ENCODE measurements at regions not wholly inside any gene's neighbourhood (a gene's known extent, or its start where the extent isn't known, plus 50 kb on each side); places are given as distances from the start of the nearest gene placed in this dataset.

- Histone ChIP-seq H3K4me3 (ENCODE audit: low read depth, low read length, poor library complexity, severe bottlenecking) (no peak overlapping the region), H3K36me3 (ENCODE audit: insufficient read depth, low read length, poor library complexity, severe bottlenecking) (no peaks in the 10 kb centered on the region), H3K27me3 (replicated peaks; ENCODE audit: insufficient read depth, low read depth, low read length, poor library complexity) (no peaks in the 10 kb centered on the region), H3K27ac (ENCODE audit: low read depth, low read length, poor library complexity, severe bottlenecking) (no peak overlapping the region), H3K4me1 (ENCODE audit: insufficient read depth, low read length, poor library complexity, severe bottlenecking) (no peaks in the 10 kb centered on the region), H3K9me3 (ENCODE audit: low read depth, low read length, poor library complexity, severe bottlenecking) (no peaks in the 10 kb centered on the region)
- BruUV-seq (replicated peaks) = no TSS peak
- POLR2A ChIA-PET (ENCODE audit: low non-redundant PET) = no interaction called here
- no peak for TF ChIP-seq EZH2 (IDR thresholded peaks at IDR 0.05; ENCODE audit: borderline replicate concordance, low read depth, low read length, poor library complexity, severe bottlenecking)
- no peak for TF ChIP-seq CTCF (conservative IDR thresholded peaks at IDR 0.05; ENCODE audit: low read depth, low read length)
- intact Hi-C loops (cut with micrococcal nuclease; ENCODE audit: unreplicated experiment) = no loop called here
- CTCF ChIA-PET = no interaction called here
- no peak for DNase-seq (ENCODE audit: low spot score)
These were observed 1211.4 kb upstream of the FAM98A start for GRCh38 chr2:34810456-34810855.

- Histone ChIP-seq H3K4me3 (ENCODE audit: low read depth, low read length, poor library complexity, severe bottlenecking) (no peak overlapping the region), H3K4me1 (ENCODE audit: insufficient read depth, low read length, poor library complexity, severe bottlenecking) (no peaks in the 10 kb centered on the region), H3K27me3 (replicated peaks; ENCODE audit: insufficient read depth, low read depth, low read length, poor library complexity) (no peaks in the 10 kb centered on the region), H3K9me3 (ENCODE audit: low read depth, low read length, poor library complexity, severe bottlenecking) (no peaks in the 10 kb centered on the region), H3K36me3 (ENCODE audit: insufficient read depth, low read length, poor library complexity, severe bottlenecking) (no peaks in the 10 kb centered on the region), H3K27ac (ENCODE audit: low read depth, low read length, poor library complexity, severe bottlenecking) (no peak overlapping the region)
- no peak for DNase-seq (ENCODE audit: low spot score)
- TF ChIP-seq EZH2 (IDR thresholded peaks at IDR 0.05; ENCODE audit: borderline replicate concordance, low read depth, low read length, poor library complexity, severe bottlenecking) (no peak), CTCF (conservative IDR thresholded peaks at IDR 0.05; ENCODE audit: low read depth, low read length) (no peak)
- CTCF ChIA-PET = no interaction called here
- POLR2A ChIA-PET (ENCODE audit: low non-redundant PET) = no interaction called here
- intact Hi-C loops (cut with micrococcal nuclease; ENCODE audit: unreplicated experiment) = no loop called here
- BruUV-seq (replicated peaks) = no TSS peak
These were observed 1209.3 kb upstream of the FAM98A start for GRCh38 chr2:34808426-34808825.

- Histone ChIP-seq H3K27ac (ENCODE audit: low read depth, low read length, poor library complexity, severe bottlenecking) (no peak overlapping the region), H3K9me3 (ENCODE audit: low read depth, low read length, poor library complexity, severe bottlenecking) (no peaks in the 10 kb centered on the region), H3K4me3 (ENCODE audit: low read depth, low read length, poor library complexity, severe bottlenecking) (no peak overlapping the region), H3K36me3 (ENCODE audit: insufficient read depth, low read length, poor library complexity, severe bottlenecking) (no peaks in the 10 kb centered on the region), H3K4me1 (ENCODE audit: insufficient read depth, low read length, poor library complexity, severe bottlenecking) (no peaks in the 10 kb centered on the region), H3K27me3 (replicated peaks; ENCODE audit: insufficient read depth, low read depth, low read length, poor library complexity) (no peaks in the 10 kb centered on the region)
- TF ChIP-seq CTCF (conservative IDR thresholded peaks at IDR 0.05; ENCODE audit: low read depth, low read length) (no peak), EZH2 (IDR thresholded peaks at IDR 0.05; ENCODE audit: borderline replicate concordance, low read depth, low read length, poor library complexity, severe bottlenecking) (no peak)
- BruUV-seq (replicated peaks) = no TSS peak
- intact Hi-C loops (cut with micrococcal nuclease; ENCODE audit: unreplicated experiment) = no loop called here
- POLR2A ChIA-PET (ENCODE audit: low non-redundant PET) = no interaction called here
- CTCF ChIA-PET = no interaction called here
- no peak for DNase-seq (ENCODE audit: low spot score)
These were observed 1207.8 kb upstream of the FAM98A start for GRCh38 chr2:34806891-34807290.
